ENCODE measurements at regions not wholly inside any gene's neighbourhood (a gene's known extent, or its start where the extent isn't known, plus 50 kb on each side); places are given as distances from the start of the nearest gene placed in this dataset.

DNA sequence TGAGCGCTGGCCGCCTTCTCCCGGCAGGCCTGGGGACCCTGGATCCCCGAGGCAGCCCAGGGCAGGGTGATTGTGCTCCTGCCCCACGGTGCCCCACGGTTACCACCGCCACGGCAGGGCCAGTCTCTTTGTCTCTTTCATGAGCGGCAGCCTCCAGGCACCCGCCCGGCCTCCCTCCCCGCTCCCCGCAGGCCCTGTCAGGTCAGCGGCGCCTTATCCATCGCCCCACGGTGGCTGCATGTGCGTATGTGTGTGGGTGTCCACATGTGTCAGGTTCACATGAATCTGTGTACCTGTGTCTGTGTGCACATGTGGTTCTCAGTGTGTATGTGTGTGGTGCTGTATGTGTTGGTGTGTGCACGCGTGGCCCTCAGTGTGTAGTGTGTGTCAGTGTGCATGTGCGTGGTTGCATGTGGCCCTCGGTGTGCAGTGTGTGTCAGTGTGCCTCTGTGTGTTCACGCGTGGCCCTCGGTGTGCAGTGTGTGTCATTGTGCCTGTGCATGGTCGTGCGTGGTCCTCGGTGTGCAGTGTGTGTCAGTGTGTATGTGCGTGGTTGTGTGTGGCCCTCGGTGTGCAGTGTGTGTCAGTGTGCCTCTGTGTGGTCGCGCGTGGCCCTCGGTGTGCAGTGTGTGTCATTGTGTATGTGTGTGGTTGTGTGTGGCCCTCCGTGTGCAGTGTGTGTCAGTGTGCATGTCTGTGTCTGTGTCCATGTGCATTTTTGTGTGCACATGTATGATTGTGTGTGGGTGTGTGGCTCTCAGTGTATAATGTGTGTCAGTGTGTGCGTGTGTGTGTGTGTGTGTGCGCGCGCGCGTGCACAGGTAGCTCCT lies 239.2 kb upstream of the GSE1 start:
- H3K27ac ChIP-seq (ENCODE audit: low read depth in 1 of 2, low read length in 1 of 2), result no peak overlapping the region
- 87 to 93% methylated on average over 41 of the region's 41 CpGs for WGBS, 2 donors
- no peak for DNase-seq
- H3K4me3 ChIP-seq, result no peak overlapping the region
- H3K27me3 ChIP-seq (ENCODE audit: control insufficient read depth in 3 of 3, insufficient read depth in 3 of 3, low read length in 2 of 3), result no peaks in the 10 kb centered on the region
- H3K9ac ChIP-seq (ENCODE audit: insufficient read depth in 1 of 2, low read length in 2 of 2), result no peak overlapping the region
- no peak for ATAC-seq (ENCODE audit: insufficient read depth, low FRiP score)
- peaks cover 0 to 2% (median 0%) of the 10 kb centered on the region in 4 donors for H3K36me3 ChIP-seq (ENCODE audit: control insufficient read depth in 4 of 4, insufficient read depth in 4 of 4, low read length in 4 of 4)
- peaks cover 0 to 71% (median 21%) of the 10 kb centered on the region in 5 donors for H3K4me1 ChIP-seq (ENCODE audit: control insufficient read depth in 5 of 5, insufficient read depth in 5 of 5, low read length in 5 of 5)
- TF ChIP-seq, protein P1, sequence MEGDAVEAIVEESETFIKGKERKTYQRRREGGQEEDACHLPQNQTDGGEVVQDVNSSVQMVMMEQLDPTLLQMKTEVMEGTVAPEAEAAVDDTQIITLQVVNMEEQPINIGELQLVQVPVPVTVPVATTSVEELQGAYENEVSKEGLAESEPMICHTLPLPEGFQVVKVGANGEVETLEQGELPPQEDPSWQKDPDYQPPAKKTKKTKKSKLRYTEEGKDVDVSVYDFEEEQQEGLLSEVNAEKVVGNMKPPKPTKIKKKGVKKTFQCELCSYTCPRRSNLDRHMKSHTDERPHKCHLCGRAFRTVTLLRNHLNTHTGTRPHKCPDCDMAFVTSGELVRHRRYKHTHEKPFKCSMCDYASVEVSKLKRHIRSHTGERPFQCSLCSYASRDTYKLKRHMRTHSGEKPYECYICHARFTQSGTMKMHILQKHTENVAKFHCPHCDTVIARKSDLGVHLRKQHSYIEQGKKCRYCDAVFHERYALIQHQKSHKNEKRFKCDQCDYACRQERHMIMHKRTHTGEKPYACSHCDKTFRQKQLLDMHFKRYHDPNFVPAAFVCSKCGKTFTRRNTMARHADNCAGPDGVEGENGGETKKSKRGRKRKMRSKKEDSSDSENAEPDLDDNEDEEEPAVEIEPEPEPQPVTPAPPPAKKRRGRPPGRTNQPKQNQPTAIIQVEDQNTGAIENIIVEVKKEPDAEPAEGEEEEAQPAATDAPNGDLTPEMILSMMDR (IDR thresholded peaks at IDR 0.05; ENCODE audit: control extremely low read depth, extremely low read depth), result no peak
- H3K9me3 ChIP-seq (ENCODE audit: control insufficient read depth in 4 of 4, insufficient read depth in 3 of 4, low read length in 3 of 4), result no peaks in the 10 kb centered on the region

DNA sequence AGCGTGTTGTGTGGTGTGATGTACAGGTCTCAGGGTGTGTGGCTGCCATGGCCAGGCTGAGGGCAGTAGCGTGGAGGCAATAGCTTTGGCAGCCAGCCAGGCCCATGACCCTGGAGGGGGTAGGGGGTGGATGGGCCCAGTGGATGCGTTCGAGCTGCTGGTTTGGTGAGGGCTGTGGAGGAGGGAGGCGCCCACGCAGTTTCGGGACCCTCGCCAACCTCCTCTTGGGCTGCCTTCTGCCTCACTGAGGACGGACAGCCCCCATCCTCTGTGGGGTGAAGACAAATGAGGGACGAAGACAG lies 238.6 kb upstream of the GSE1 start:
- WGBS, 2 donors, result 71 to 74% methylated on average over 10 of the region's 10 CpGs
- no peak overlapping the region for H3K27ac ChIP-seq (ENCODE audit: low read depth in 1 of 2, low read length in 1 of 2)
- peak in 2 of 3 donors; percentile 47 to 60 for DNase-seq

DNA sequence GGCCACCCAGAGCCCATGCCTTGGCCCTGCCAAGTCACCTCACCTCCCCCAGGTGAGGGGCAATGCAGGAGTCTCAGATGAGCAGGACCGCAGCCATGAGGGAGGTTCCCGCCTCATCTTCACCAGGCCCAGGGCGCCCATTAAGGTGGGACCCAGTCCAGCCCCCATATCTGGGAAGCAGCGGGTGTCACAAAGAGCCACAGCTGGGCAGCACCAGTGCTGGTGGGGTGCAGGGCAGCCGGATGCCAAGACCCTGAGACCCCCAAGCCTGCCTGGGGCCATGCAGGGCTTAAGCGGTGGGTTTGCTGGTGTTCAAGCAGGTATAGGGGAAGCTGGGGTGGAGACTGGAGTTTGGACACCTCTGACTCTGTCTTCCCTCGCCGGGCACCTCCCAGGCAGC lies 237.8 kb upstream of the GSE1 start:
- TF ChIP-seq, protein P1 (IDR thresholded peaks at IDR 0.05; ENCODE audit: control extremely low read depth, extremely low read depth), result no peak
- H3K9me3 ChIP-seq (ENCODE audit: control insufficient read depth in 4 of 4, insufficient read depth in 3 of 4, low read length in 3 of 4), result no peaks in the 10 kb centered on the region
- H3K4me3 ChIP-seq, result no peak overlapping the region
- H3K4me1 ChIP-seq (ENCODE audit: control insufficient read depth in 5 of 5, insufficient read depth in 5 of 5, low read length in 5 of 5), result peaks cover 0 to 63% (median 21%) of the 10 kb centered on the region in 5 donors
- no peak for DNase-seq
- WGBS, 2 donors, result 95 to 97% methylated on average over 8 of the region's 8 CpGs
- H3K27me3 ChIP-seq (ENCODE audit: control insufficient read depth in 3 of 3, insufficient read depth in 3 of 3, low read length in 2 of 3), result no peaks in the 10 kb centered on the region
- H3K27ac ChIP-seq (ENCODE audit: low read depth in 1 of 2, low read length in 1 of 2), result no peak overlapping the region
- no peak overlapping the region for H3K9ac ChIP-seq (ENCODE audit: insufficient read depth in 1 of 2, low read length in 2 of 2)
- no peak for ATAC-seq (ENCODE audit: insufficient read depth, low FRiP score)
- H3K36me3 ChIP-seq (ENCODE audit: control insufficient read depth in 4 of 4, insufficient read depth in 4 of 4, low read length in 4 of 4), result peaks cover 0 to 2% (median 0%) of the 10 kb centered on the region in 4 donors

More for the DNA sequence above, 238.6 kb upstream of the GSE1 start:
- no peaks in the 10 kb centered on the region for H3K27me3 ChIP-seq (ENCODE audit: control insufficient read depth in 3 of 3, insufficient read depth in 3 of 3, low read length in 2 of 3)
- no peak overlapping the region for H3K4me3 ChIP-seq
- no peak for ATAC-seq (ENCODE audit: insufficient read depth, low FRiP score)
- no peak overlapping the region for H3K9ac ChIP-seq (ENCODE audit: insufficient read depth in 1 of 2, low read length in 2 of 2)
- peaks cover 0 to 71% (median 21%) of the 10 kb centered on the region in 5 donors for H3K4me1 ChIP-seq (ENCODE audit: control insufficient read depth in 5 of 5, insufficient read depth in 5 of 5, low read length in 5 of 5)
- TF ChIP-seq, protein P1 (IDR thresholded peaks at IDR 0.05; ENCODE audit: control extremely low read depth, extremely low read depth), result no peak
- H3K9me3 ChIP-seq (ENCODE audit: control insufficient read depth in 4 of 4, insufficient read depth in 3 of 4, low read length in 3 of 4), result no peaks in the 10 kb centered on the region
- H3K36me3 ChIP-seq (ENCODE audit: control insufficient read depth in 4 of 4, insufficient read depth in 4 of 4, low read length in 4 of 4), result peaks cover 0 to 2% (median 0%) of the 10 kb centered on the region in 4 donors
